SK-N-SH (cell line): ENCODE measurements at regions not wholly inside any gene's neighbourhood (a gene's known extent, or its start where the extent isn't known, plus 50 kb on each side); places are given as distances from the start of the nearest gene placed in this dataset.

ENCODE experiments used
- CTCF ChIA-PET: fragments of 300-600, 350-600 bp; formaldehyde crosslinking; extraction: SDS; loops from one replicate; lab custom pipeline; 2021; lab: Yijun Ruan, JAX
- POLR2A ChIA-PET: fragments of 350-600 bp; sonication (Branson Sonifier 250); formaldehyde crosslinking; extraction: SDS; loops from one replicate; lab custom pipeline; 2020; ENCODE audit warnings: antibody characterized with exemption, inconsistent platforms; lab: Yijun Ruan, JAX
- DNase-seq: peaks from one replicate; pipeline ENCODE4 v3.0.0; 2012
- H2AFZ ChIP-seq: fragments of 200-600 bp; sonication (generic); 2 replicates; pipeline ENCODE4 v1.8.1; 2016; ENCODE audit warnings: antibody characterized with exemption, mild to moderate bottlenecking, low read depth
- H3F3A ChIP-seq: fragments of 200-600 bp; sonication (generic); replicated peaks from 2 replicates; pipeline ENCODE3; 2016; ENCODE audit warnings: antibody characterized with exemption, mild to moderate bottlenecking; ENCODE audit not compliant: insufficient read depth
- H3K27ac ChIP-seq, 2 experiments: fragments of 200-500 bp in 1 of 2; fragments of 200-600 bp in 1 of 2; sonication (Bioruptor generic) in 1 of 2; sonication (generic), shearing (Covaris generic) in 1 of 2; 2 replicates each; pipeline versions ENCODE4 v1.5.1 to v1.6.1; 2014 to 2016; ENCODE audit warnings: low read depth in 2 of 2, inconsistent platforms in 1 of 2, low read length in 1 of 2, mild to moderate bottlenecking in 1 of 2, mixed read lengths in 1 of 2
- H3K27me3 ChIP-seq: fragments of 200-600 bp; sonication (generic), shearing (Covaris generic); 2 replicates; pipeline ENCODE4 v1.6.1; 2016; ENCODE audit warnings: mixed run types; ENCODE audit not compliant: insufficient read depth
- H3K36me3 ChIP-seq, 2 experiments: fragments of 200-500 bp in 1 of 2; fragments of 200-600 bp in 1 of 2; sonication (Bioruptor generic) in 1 of 2; sonication (generic) in 1 of 2; replicated peaks in 1 of 2; 2 replicates each; pipeline versions ENCODE3 to v1.5.1; 2014 to 2016; ENCODE audit warnings: low read length in 1 of 2, mild to moderate bottlenecking in 1 of 2; ENCODE audit not compliant: insufficient read depth in 2 of 2, control insufficient read depth in 1 of 2
- H3K4me1 ChIP-seq, 2 experiments: fragments of 200-500 bp in 1 of 2; fragments of 200-600 bp in 1 of 2; sonication (Bioruptor generic) in 1 of 2; sonication (generic), shearing (Covaris generic) in 1 of 2; 2 replicates each; pipeline versions ENCODE4 v1.5.1 to v1.6.1; 2014 to 2016; ENCODE audit warnings: low read depth in 1 of 2, low read length in 1 of 2, mixed run types in 1 of 2; ENCODE audit not compliant: insufficient read depth in 2 of 2, control insufficient read depth in 1 of 2
- H3K4me2 ChIP-seq: fragments of 200-600 bp; sonication (generic), shearing (Covaris generic); 2 replicates; pipeline ENCODE4 v1.6.1; 2017; ENCODE audit warnings: mixed run types
- H3K4me3 ChIP-seq, 2 experiments: fragments of 200-500 bp in 1 of 2; fragments of 200-600 bp in 1 of 2; sonication (Bioruptor generic) in 1 of 2; sonication (generic), shearing (Covaris generic) in 1 of 2; 2 replicates each; pipeline versions ENCODE4 v1.5.1 to v1.8.1; 2014 to 2016; ENCODE audit warnings: low read depth in 2 of 2, inconsistent platforms in 1 of 2, low read length in 1 of 2, mild to moderate bottlenecking in 1 of 2, mixed read lengths in 1 of 2, moderate library complexity in 1 of 2
- H3K79me2 ChIP-seq: fragments of 200-600 bp; sonication (generic); 2 replicates; pipeline ENCODE4 v1.8.1; 2017; ENCODE audit warnings: mild to moderate bottlenecking; ENCODE audit not compliant: insufficient read depth
- H3K9ac ChIP-seq: fragments of 200-600 bp; sonication (generic); 2 replicates; pipeline ENCODE4 v1.6.1; 2017; ENCODE audit warnings: mixed run types
- H3K9me2 ChIP-seq: fragments of 200-600 bp; sonication (generic); 2 replicates; pipeline ENCODE4 v1.6.1; 2017; ENCODE audit warnings: mixed run types
- H3K9me3 ChIP-seq: fragments of 200-600 bp; sonication (generic); 2 replicates; pipeline ENCODE4 v1.6.1; 2017; ENCODE audit warnings: mixed run types, mild to moderate bottlenecking, moderate library complexity
- H4K20me1 ChIP-seq: fragments of 200-600 bp; sonication (generic); 2 replicates; pipeline ENCODE4 v1.6.1; 2017; ENCODE audit warnings: mild to moderate bottlenecking, mixed run types; ENCODE audit not compliant: insufficient read depth
- CHD2 ChIP-seq: fragments of 150-350 bp; IDR thresholded peaks from 2 replicates; pipeline ENCODE4 v1.6.1; 2018; ENCODE audit warnings: low read length; ENCODE audit not compliant: partially characterized antibody
- CTCF ChIP-seq: fragments of 200-600 bp; sonication (generic); IDR thresholded peaks from 2 replicates; pipeline ENCODE4 v1.6.1; 2017; ENCODE audit warnings: antibody characterized with exemption, mild to moderate bottlenecking, moderate library complexity
- ELF1 ChIP-seq: IDR thresholded peaks from 2 replicates; pipeline ENCODE4 v1.4.0; 2012
- EZH2phosphoT487 ChIP-seq: fragments of 200-600 bp; sonication (generic); IDR thresholded peaks from 2 replicates; pipeline ENCODE4 v1.6.1; 2017; ENCODE audit warnings: low read depth, mixed run types, mild to moderate bottlenecking, antibody characterized with exemption, moderate library complexity, borderline replicate concordance
- FOXM1 ChIP-seq: IDR thresholded peaks from 2 replicates; pipeline ENCODE4 v1.4.0; 2012; ENCODE audit warnings: low read depth, mild to moderate bottlenecking
- GATA2 ChIP-seq: sonication (generic); formaldehyde crosslinking; IDR thresholded peaks from 2 replicates; pipeline ENCODE4 v1.5.0; 2020; ENCODE audit warnings: mild to moderate bottlenecking, missing genetic modification reagents
- JUND ChIP-seq: IDR thresholded peaks from 2 replicates; pipeline ENCODE4 v1.4.0; 2012
- MEF2A ChIP-seq: IDR thresholded peaks from 2 replicates; pipeline ENCODE4 v1.4.0; 2012; ENCODE audit warnings: low read depth, borderline replicate concordance
- PBX3 ChIP-seq: IDR thresholded peaks from 2 replicates; pipeline ENCODE4; 2012
- POLR2AphosphoS5 ChIP-seq: IDR thresholded peaks from 2 replicates; pipeline ENCODE4 v1.6.1; 2012; ENCODE audit warnings: low read depth, low read length
- REST ChIP-seq: IDR thresholded peaks from 2 replicates; pipeline ENCODE4 v1.6.1; 2012; ENCODE audit warnings: mild to moderate bottlenecking, low read depth, low read length, moderate library complexity
- RFX5 ChIP-seq: IDR thresholded peaks from 2 replicates; pipeline ENCODE4 v1.6.1; 2012; ENCODE audit warnings: mild to moderate bottlenecking, improper control_type of control experiment, low read length
- RXRA ChIP-seq: IDR thresholded peaks from 2 replicates; pipeline ENCODE4 v1.4.0; 2012; ENCODE audit warnings: low read depth, mild to moderate bottlenecking, borderline replicate concordance
- SIN3A ChIP-seq: IDR thresholded peaks from 2 replicates; pipeline ENCODE4 v1.6.1; 2012; ENCODE audit warnings: low read depth, mild to moderate bottlenecking, low read length, moderate library complexity, borderline replicate concordance
- TAF1 ChIP-seq: IDR thresholded peaks from 2 replicates; pipeline ENCODE4 v1.6.1; 2012; ENCODE audit warnings: low read depth, mild to moderate bottlenecking, low read length, moderate library complexity, borderline replicate concordance
- USF1 ChIP-seq: IDR thresholded peaks from 2 replicates; pipeline ENCODE4 v1.4.0; 2012; ENCODE audit warnings: low read depth, borderline replicate concordance
- USF2 ChIP-seq: fragments of 150-350 bp; IDR thresholded peaks from 2 replicates; pipeline ENCODE4 v1.6.1; 2017; ENCODE audit warnings: antibody characterized with exemption, low read length, low read depth, borderline replicate concordance
- YY1 ChIP-seq: IDR thresholded peaks from 2 replicates; pipeline ENCODE4 v1.4.0; 2012; ENCODE audit warnings: low read depth, mild to moderate bottlenecking
- WGBS: methylation state at CpG from one replicate; pipeline ENCODE4 v1.1.6; 2017; ENCODE audit warnings: low lambda C conversion rate; 5-methylcytosine and 5-hydroxymethylcytosine counted together
- TF ChIP-seq, protein P1 (sequence below): fragments of 150-350 bp; IDR thresholded peaks from 2 replicates; pipeline ENCODE4 v1.6.1; 2016; ENCODE audit warnings: mild to moderate bottlenecking, low read depth, low read length

GRCh38 chr7:37598824-37599223 is 84.7 kb upstream of the GPR141 start:
- H3K9me3 ChIP-seq, result no peaks in the 10 kb centered on the region
- ChIA-PET POLR2A (interaction anchor here (0.6 kb wide), 1 partner anchor 31 kb away, joined by 3 read pairs; no protein-coding TSS in a partner anchor), CTCF (no interaction called here)
- H3K36me3 ChIP-seq, result no peaks in the 10 kb centered on the region
- no peaks in the 10 kb centered on the region for H3K4me1 ChIP-seq
- H3K4me3 ChIP-seq, result no peak overlapping the region
- no peak for DNase-seq
- no peak overlapping the region for H3K4me2 ChIP-seq
- H2AFZ ChIP-seq, result no peak overlapping the region
- H3K79me2 ChIP-seq, result no peaks in the 10 kb centered on the region
- no peaks in the 10 kb centered on the region for H3K9me2 ChIP-seq
- H3K27ac ChIP-seq, result no peak overlapping the region
- no peak overlapping the region for H3K9ac ChIP-seq
- no peaks in the 10 kb centered on the region for H3K27me3 ChIP-seq
- WGBS, result 14% methylated on average over 2 of the region's 2 CpGs
- TF ChIP-seq MEF2A (no peak), ELF1 (no peak), REST (no peak), FOXM1 (no peak), JUND (no peak), PBX3 (no peak), RFX5 (no peak), CTCF (no peak), SIN3A (no peak), USF1 (no peak), RXRA (no peak), EZH2phosphoT487 (no peak), YY1 (no peak), CHD2 (no peak), GATA2 (CRISPR knock-in tag) (no peak), POLR2AphosphoS5 (no peak), TAF1 (no peak), USF2 (no peak)
- TF ChIP-seq, protein P1, sequence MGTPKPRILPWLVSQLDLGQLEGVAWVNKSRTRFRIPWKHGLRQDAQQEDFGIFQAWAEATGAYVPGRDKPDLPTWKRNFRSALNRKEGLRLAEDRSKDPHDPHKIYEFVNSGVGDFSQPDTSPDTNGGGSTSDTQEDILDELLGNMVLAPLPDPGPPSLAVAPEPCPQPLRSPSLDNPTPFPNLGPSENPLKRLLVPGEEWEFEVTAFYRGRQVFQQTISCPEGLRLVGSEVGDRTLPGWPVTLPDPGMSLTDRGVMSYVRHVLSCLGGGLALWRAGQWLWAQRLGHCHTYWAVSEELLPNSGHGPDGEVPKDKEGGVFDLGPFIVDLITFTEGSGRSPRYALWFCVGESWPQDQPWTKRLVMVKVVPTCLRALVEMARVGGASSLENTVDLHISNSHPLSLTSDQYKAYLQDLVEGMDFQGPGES, result no peak
- no peaks in the 10 kb centered on the region for H3F3A ChIP-seq
- H4K20me1 ChIP-seq, result no peaks in the 10 kb centered on the region
